ENCODE measurements at regions not wholly inside any gene's neighbourhood (a gene's known extent, or its start where the extent isn't known, plus 50 kb on each side); places are given as distances from the start of the nearest gene placed in this dataset.

GRCh38 chr17:69814031-69814430, 261.0 kb upstream of the KCNJ16 start:
- Histone ChIP-seq H3K9me3 (ENCODE audit: control insufficient read depth in 1 of 2, low read length in 2 of 2) (no peaks in the 10 kb centered on the region), H3K4me1 (ENCODE audit: insufficient read depth, low read length) (no peaks in the 10 kb centered on the region), H3K27me3 (ENCODE audit: insufficient read depth, low read length) (no peaks in the 10 kb centered on the region), H3K27ac (ENCODE audit: low read depth, low read length) (no peak overlapping the region), H3K4me3 (ENCODE audit: low read length in 2 of 2) (no peak overlapping the region), H3K36me3 (ENCODE audit: insufficient read depth, low read length) (no peaks in the 10 kb centered on the region)
- no peak for DNase-seq
- POLR2A ChIA-PET (ENCODE audit: partially characterized antibody): no interaction called here
- Mint-ChIP-seq H3K27me3 (no peaks in the 10 kb centered on the region), H3K9me3 (peaks cover 0 to 2% (median 0%) of the 10 kb centered on the region in 8 donors), H3K36me3 (no peaks in the 10 kb centered on the region), H3K27ac (no peak overlapping the region), H3K4me1 (no peaks in the 10 kb centered on the region), H3K4me3 (no peak overlapping the region)
- intact Hi-C loops (cut with micrococcal nuclease): no loop called here
- CTCF ChIA-PET (ENCODE audit: partially characterized antibody): no interaction called here

- Mint-ChIP-seq H3K27me3 (no peaks in the 10 kb centered on the region), H3K9me3 (peaks cover 0 to under 1% (median 0%) of the 10 kb centered on the region in 8 donors), H3K4me1 (no peaks in the 10 kb centered on the region), H3K36me3 (no peaks in the 10 kb centered on the region), H3K4me3 (no peak overlapping the region), H3K27ac (no peak overlapping the region)
- intact Hi-C loops (cut with micrococcal nuclease): no loop called here
- Histone ChIP-seq H3K27me3 (ENCODE audit: insufficient read depth, low read length) (no peaks in the 10 kb centered on the region), H3K27ac (ENCODE audit: low read depth, low read length) (no peak overlapping the region), H3K36me3 (ENCODE audit: insufficient read depth, low read length) (no peaks in the 10 kb centered on the region), H3K4me1 (ENCODE audit: insufficient read depth, low read length) (no peaks in the 10 kb centered on the region), H3K4me3 (ENCODE audit: low read length in 2 of 2) (no peak overlapping the region), H3K9me3 (ENCODE audit: control insufficient read depth in 1 of 2, low read length in 2 of 2) (no peaks in the 10 kb centered on the region)
- DNase-seq: no peak
- CTCF ChIA-PET (ENCODE audit: partially characterized antibody): no interaction called here
- POLR2A ChIA-PET (ENCODE audit: partially characterized antibody): no interaction called here
Observed at GRCh38 chr17:69815406-69815805, 259.6 kb upstream of the KCNJ16 start.

DNA sequence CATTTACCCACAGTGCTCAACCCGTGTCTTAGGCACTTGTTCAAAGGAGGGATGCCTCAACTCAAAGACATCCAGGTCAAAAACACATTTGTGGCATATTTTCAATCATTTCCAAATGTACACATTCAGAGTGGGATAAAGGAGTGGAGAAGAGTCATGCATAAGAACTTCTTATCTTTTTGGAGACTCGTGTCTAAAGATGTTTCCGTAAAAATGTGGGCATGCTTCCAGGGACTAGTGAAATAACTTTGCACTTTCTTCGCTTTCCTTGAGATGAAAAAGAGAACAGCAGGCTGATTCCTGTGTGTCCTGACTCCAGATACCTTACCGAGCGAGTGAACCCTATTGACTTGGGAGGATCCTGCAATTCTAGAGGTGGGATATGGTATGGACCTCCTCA, 256.6 kb upstream of the KCNJ16 start:
- Histone ChIP-seq H3K4me1 (ENCODE audit: insufficient read depth, low read length) (no peaks in the 10 kb centered on the region), H3K36me3 (ENCODE audit: insufficient read depth, low read length) (no peaks in the 10 kb centered on the region), H3K9me3 (ENCODE audit: control insufficient read depth in 1 of 2, low read length in 2 of 2) (no peaks in the 10 kb centered on the region), H3K27ac (ENCODE audit: low read depth, low read length) (no peak overlapping the region), H3K27me3 (ENCODE audit: insufficient read depth, low read length) (no peaks in the 10 kb centered on the region), H3K4me3 (ENCODE audit: low read length in 2 of 2) (no peak overlapping the region)
- peaks cover 0 to 1% (median 0%) of the 10 kb centered on the region in 8 donors for H3K9me3 Mint-ChIP-seq
- no peak overlapping the region for H3K27ac Mint-ChIP-seq
- no peak for DNase-seq
- H3K4me1 Mint-ChIP-seq: no peaks in the 10 kb centered on the region
- H3K4me3 Mint-ChIP-seq: no peak overlapping the region
- ChIA-PET POLR2A (ENCODE audit: partially characterized antibody) (no interaction called here), CTCF (ENCODE audit: partially characterized antibody) (no interaction called here)
- H3K27me3 Mint-ChIP-seq: no peaks in the 10 kb centered on the region
- H3K36me3 Mint-ChIP-seq: no peaks in the 10 kb centered on the region
- intact Hi-C loops (cut with micrococcal nuclease): no loop called here

- Histone ChIP-seq H3K4me1 (ENCODE audit: insufficient read depth, low read length) (no peaks in the 10 kb centered on the region), H3K4me3 (ENCODE audit: low read length in 2 of 2) (no peak overlapping the region), H3K36me3 (ENCODE audit: insufficient read depth, low read length) (no peaks in the 10 kb centered on the region), H3K27ac (ENCODE audit: low read depth, low read length) (no peak overlapping the region), H3K27me3 (ENCODE audit: insufficient read depth, low read length) (no peaks in the 10 kb centered on the region), H3K9me3 (ENCODE audit: control insufficient read depth in 1 of 2, low read length in 2 of 2) (no peaks in the 10 kb centered on the region)
- no peaks in the 10 kb centered on the region for H3K27me3 Mint-ChIP-seq
- H3K36me3 Mint-ChIP-seq: no peaks in the 10 kb centered on the region
- H3K4me3 Mint-ChIP-seq: no peak overlapping the region
- intact Hi-C loops (cut with micrococcal nuclease): no loop called here
- H3K27ac Mint-ChIP-seq: no peak overlapping the region
- DNase-seq: no peak
- peaks cover 0 to 5% (median 0%) of the 10 kb centered on the region in 8 donors for H3K9me3 Mint-ChIP-seq
- no peaks in the 10 kb centered on the region for H3K4me1 Mint-ChIP-seq
- ChIA-PET POLR2A (ENCODE audit: partially characterized antibody) (no interaction called here), CTCF (ENCODE audit: partially characterized antibody) (no interaction called here)
Observed at GRCh38 chr17:69819316-69820087, 255.5 kb upstream of the KCNJ16 start.

GRCh38 chr17:69820876-69821473, 254.1 kb upstream of the KCNJ16 start:
- Mint-ChIP-seq H3K4me3 (no peak overlapping the region), H3K27ac (no peak overlapping the region), H3K4me1 (no peaks in the 10 kb centered on the region), H3K36me3 (no peaks in the 10 kb centered on the region), H3K27me3 (no peaks in the 10 kb centered on the region), H3K9me3 (peaks cover 0 to 5% (median 0%) of the 10 kb centered on the region in 8 donors)
- ChIA-PET POLR2A (ENCODE audit: partially characterized antibody) (no interaction called here), CTCF (ENCODE audit: partially characterized antibody) (no interaction called here)
- intact Hi-C loops (cut with micrococcal nuclease): no loop called here
- Histone ChIP-seq H3K27me3 (ENCODE audit: insufficient read depth, low read length) (no peaks in the 10 kb centered on the region), H3K36me3 (ENCODE audit: insufficient read depth, low read length) (no peaks in the 10 kb centered on the region), H3K4me3 (ENCODE audit: low read length in 2 of 2) (no peak overlapping the region), H3K27ac (ENCODE audit: low read depth, low read length) (no peak overlapping the region), H3K9me3 (ENCODE audit: control insufficient read depth in 1 of 2, low read length in 2 of 2) (no peaks in the 10 kb centered on the region), H3K4me1 (ENCODE audit: insufficient read depth, low read length) (no peaks in the 10 kb centered on the region)
- DNase-seq: no peak

GRCh38 chr17:69822314-69822875, 252.6 kb upstream of the KCNJ16 start:
- Mint-ChIP-seq H3K4me3 (no peak overlapping the region), H3K27me3 (no peaks in the 10 kb centered on the region), H3K9me3 (peaks cover 0 to 7% (median 0%) of the 10 kb centered on the region in 8 donors), H3K4me1 (no peaks in the 10 kb centered on the region), H3K36me3 (no peaks in the 10 kb centered on the region), H3K27ac (no peak overlapping the region)
- no peak for DNase-seq
- Histone ChIP-seq H3K36me3 (ENCODE audit: insufficient read depth, low read length) (no peaks in the 10 kb centered on the region), H3K4me1 (ENCODE audit: insufficient read depth, low read length) (no peaks in the 10 kb centered on the region), H3K4me3 (ENCODE audit: low read length in 2 of 2) (no peak overlapping the region), H3K27me3 (ENCODE audit: insufficient read depth, low read length) (no peaks in the 10 kb centered on the region), H3K9me3 (ENCODE audit: control insufficient read depth in 1 of 2, low read length in 2 of 2) (no peaks in the 10 kb centered on the region), H3K27ac (ENCODE audit: low read depth, low read length) (no peak overlapping the region)
- POLR2A ChIA-PET (ENCODE audit: partially characterized antibody): no interaction called here
- CTCF ChIA-PET (ENCODE audit: partially characterized antibody): no interaction called here
- intact Hi-C loops (cut with micrococcal nuclease): no loop called here

- Histone ChIP-seq H3K36me3 (ENCODE audit: insufficient read depth, low read length) (no peaks in the 10 kb centered on the region), H3K27ac (ENCODE audit: low read depth, low read length) (no peak overlapping the region), H3K27me3 (ENCODE audit: insufficient read depth, low read length) (no peaks in the 10 kb centered on the region), H3K4me1 (ENCODE audit: insufficient read depth, low read length) (no peaks in the 10 kb centered on the region), H3K9me3 (ENCODE audit: control insufficient read depth in 1 of 2, low read length in 2 of 2) (no peaks in the 10 kb centered on the region), H3K4me3 (ENCODE audit: low read length in 2 of 2) (no peak overlapping the region)
- intact Hi-C loops (cut with micrococcal nuclease): no loop called here
- ChIA-PET CTCF (ENCODE audit: partially characterized antibody) (no interaction called here), POLR2A (ENCODE audit: partially characterized antibody) (no interaction called here)
- Mint-ChIP-seq H3K4me3 (no peak overlapping the region), H3K27me3 (no peaks in the 10 kb centered on the region), H3K27ac (no peak overlapping the region), H3K9me3 (peaks cover 0 to 8% (median 0%) of the 10 kb centered on the region in 8 donors), H3K4me1 (no peaks in the 10 kb centered on the region), H3K36me3 (no peaks in the 10 kb centered on the region)
- DNase-seq: no peak
Observed at GRCh38 chr17:69828087-69828486, 246.9 kb upstream of the KCNJ16 start.
